ENCODE measurements at regions not wholly inside any gene's neighbourhood (a gene's known extent, or its start where the extent isn't known, plus 50 kb on each side); places are given as distances from the start of the nearest gene placed in this dataset.

DNA sequence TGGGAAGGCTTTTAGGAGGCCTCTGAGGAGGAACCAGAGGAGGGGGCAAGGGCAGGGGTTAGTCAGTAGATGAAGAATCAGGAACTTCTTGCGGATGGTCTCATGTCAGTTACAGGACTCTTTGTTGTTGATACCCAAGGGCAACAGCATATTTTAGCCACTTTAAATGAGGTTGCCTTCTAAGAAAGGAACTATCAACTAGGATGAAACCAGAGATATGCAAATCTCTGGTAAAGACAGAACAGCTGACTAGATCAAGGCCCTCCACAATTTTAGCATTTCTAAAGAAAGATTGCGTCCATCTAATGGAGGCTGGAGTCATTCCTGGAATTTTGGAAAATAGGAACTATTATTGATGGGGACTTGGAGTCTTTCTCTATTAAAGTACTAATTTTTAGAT, 57.7 kb upstream of the KLF4 start:
- H4K20me1 ChIP-seq (ENCODE audit: insufficient read depth, low read length) = no peaks in the 10 kb centered on the region
- no peaks in the 10 kb centered on the region for H3K27me3 ChIP-seq (ENCODE audit: control insufficient read depth in 2 of 2, insufficient read depth in 2 of 2, low read length in 2 of 2)
- peaks cover 0 to 4% (median 0%) of the 10 kb centered on the region in 3 donors for H3K27me3 Mint-ChIP-seq (ENCODE audit: low read depth in 3 of 3)
- intact Hi-C loops (cut with micrococcal nuclease) = loop anchor here (5.0 to 10.0 kb wide), 3 partner anchors 55 to 87 kb away; no protein-coding TSS in a partner anchor
- no peaks in the 10 kb centered on the region for H3K36me3 ChIP-seq (replicated peaks in 1 of 2; ENCODE audit: control insufficient read depth in 1 of 2, insufficient read depth in 2 of 2, low read length in 2 of 2)
- peaks cover 0 to 5% of the 10 kb centered on the region in 2 donors for H3K36me3 Mint-ChIP-seq
- H3K4me1 ChIP-seq (ENCODE audit: control insufficient read depth in 1 of 2, insufficient read depth in 2 of 2, low read length in 2 of 2) = peaks cover 24 to 28% of the 10 kb centered on the region in 2 donors
- peak overlapping the region; percentile 85 to 96 for H3K27ac ChIP-seq (ENCODE audit: low read depth in 1 of 2, low read length in 2 of 2)
- no peak overlapping the region for H3K4me3 ChIP-seq (replicated peaks in 1 of 3; ENCODE audit: low read depth in 2 of 3, low read length in 3 of 3)
- no peak overlapping the region for H3K4me2 ChIP-seq (replicated peaks; ENCODE audit: extremely low read depth, low read length, poor library complexity, severe bottlenecking)
- H3K9ac ChIP-seq (ENCODE audit: insufficient read depth, low read length, poor library complexity, severe bottlenecking) = no peak overlapping the region
- H3K79me2 ChIP-seq (ENCODE audit: insufficient read depth, low read length) = no peaks in the 10 kb centered on the region
- TF ChIP-seq, protein P1, sequence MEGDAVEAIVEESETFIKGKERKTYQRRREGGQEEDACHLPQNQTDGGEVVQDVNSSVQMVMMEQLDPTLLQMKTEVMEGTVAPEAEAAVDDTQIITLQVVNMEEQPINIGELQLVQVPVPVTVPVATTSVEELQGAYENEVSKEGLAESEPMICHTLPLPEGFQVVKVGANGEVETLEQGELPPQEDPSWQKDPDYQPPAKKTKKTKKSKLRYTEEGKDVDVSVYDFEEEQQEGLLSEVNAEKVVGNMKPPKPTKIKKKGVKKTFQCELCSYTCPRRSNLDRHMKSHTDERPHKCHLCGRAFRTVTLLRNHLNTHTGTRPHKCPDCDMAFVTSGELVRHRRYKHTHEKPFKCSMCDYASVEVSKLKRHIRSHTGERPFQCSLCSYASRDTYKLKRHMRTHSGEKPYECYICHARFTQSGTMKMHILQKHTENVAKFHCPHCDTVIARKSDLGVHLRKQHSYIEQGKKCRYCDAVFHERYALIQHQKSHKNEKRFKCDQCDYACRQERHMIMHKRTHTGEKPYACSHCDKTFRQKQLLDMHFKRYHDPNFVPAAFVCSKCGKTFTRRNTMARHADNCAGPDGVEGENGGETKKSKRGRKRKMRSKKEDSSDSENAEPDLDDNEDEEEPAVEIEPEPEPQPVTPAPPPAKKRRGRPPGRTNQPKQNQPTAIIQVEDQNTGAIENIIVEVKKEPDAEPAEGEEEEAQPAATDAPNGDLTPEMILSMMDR (IDR thresholded peaks at IDR 0.05) = no peak
- peaks cover 27% of the 10 kb centered on the region for H3K4me1 Mint-ChIP-seq
- H3K4me3 Mint-ChIP-seq = peak overlapping the region in 1 of 2 donors; percentile 52
- peak overlapping the region; percentile 48 for H2AFZ ChIP-seq (ENCODE audit: insufficient read depth, low read depth, low read length, poor library complexity, severe bottlenecking)
- DNase-seq = peak; percentile 23 to 43 (median 33)
- H3K9me3 Mint-ChIP-seq = peaks cover 0 to 2% (median 0%) of the 10 kb centered on the region in 7 donors
- H3K27ac Mint-ChIP-seq = peak overlapping the region; percentile 96 to 99 (median 96)
- WGBS (ENCODE audit: insufficient coverage) = 80% methylated on average over 1 of the region's 2 CpGs
- no peaks in the 10 kb centered on the region for H3K9me3 ChIP-seq (replicated peaks in 1 of 2; ENCODE audit: control insufficient read depth in 1 of 2, insufficient read depth in 1 of 2, low read length in 2 of 2)

DNA sequence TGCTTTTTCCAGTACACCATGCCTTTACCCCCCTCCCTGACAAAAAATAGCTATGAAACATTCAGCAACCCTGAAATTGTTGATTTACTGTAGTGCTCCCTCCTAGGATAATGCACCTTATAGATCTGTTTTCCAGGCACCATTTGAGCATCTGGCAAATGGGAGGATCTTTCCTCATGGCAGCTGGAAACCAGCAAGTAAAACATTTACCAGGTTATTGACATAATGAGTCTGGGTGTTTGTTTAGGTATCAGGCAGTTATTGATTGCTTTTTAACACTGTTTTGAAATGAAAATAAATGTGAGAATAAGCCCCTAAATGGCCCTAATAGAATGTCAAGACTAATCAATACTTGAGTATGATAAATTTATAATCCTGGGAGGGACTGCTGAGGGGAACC, 57.3 kb upstream of the KLF4 start:
- Histone ChIP-seq H3K4me3 (replicated peaks in 1 of 3; ENCODE audit: low read depth in 2 of 3, low read length in 3 of 3) (no peak overlapping the region), H3K9ac (ENCODE audit: insufficient read depth, low read length, poor library complexity, severe bottlenecking) (no peak overlapping the region), H4K20me1 (ENCODE audit: insufficient read depth, low read length) (no peaks in the 10 kb centered on the region), H2AFZ (ENCODE audit: insufficient read depth, low read depth, low read length, poor library complexity, severe bottlenecking) (no peak overlapping the region), H3K27me3 (ENCODE audit: control insufficient read depth in 2 of 2, insufficient read depth in 2 of 2, low read length in 2 of 2) (no peaks in the 10 kb centered on the region), H3K27ac (ENCODE audit: low read depth in 1 of 2, low read length in 2 of 2) (no peak overlapping the region), H3K4me1 (ENCODE audit: control insufficient read depth in 1 of 2, insufficient read depth in 2 of 2, low read length in 2 of 2) (peaks cover 24 to 28% of the 10 kb centered on the region in 2 donors), H3K9me3 (replicated peaks in 1 of 2; ENCODE audit: control insufficient read depth in 1 of 2, insufficient read depth in 1 of 2, low read length in 2 of 2) (no peaks in the 10 kb centered on the region), H3K79me2 (ENCODE audit: insufficient read depth, low read length) (no peaks in the 10 kb centered on the region), H3K36me3 (replicated peaks in 1 of 2; ENCODE audit: control insufficient read depth in 1 of 2, insufficient read depth in 2 of 2, low read length in 2 of 2) (no peaks in the 10 kb centered on the region), H3K4me2 (replicated peaks; ENCODE audit: extremely low read depth, low read length, poor library complexity, severe bottlenecking) (no peak overlapping the region)
- intact Hi-C loops (cut with micrococcal nuclease) = loop anchor here (5.0 to 10.0 kb wide), 3 partner anchors 55 to 88 kb away; no protein-coding TSS in a partner anchor
- Mint-ChIP-seq H3K27me3 (ENCODE audit: low read depth in 3 of 3) (peaks cover 0 to 4% (median 0%) of the 10 kb centered on the region in 3 donors), H3K4me3 (no peak overlapping the region), H3K9me3 (peaks cover 0 to 2% (median 0%) of the 10 kb centered on the region in 7 donors), H3K36me3 (peaks cover 0 to 5% of the 10 kb centered on the region in 2 donors), H3K4me1 (peaks cover 27% of the 10 kb centered on the region), H3K27ac (peak overlapping the region in 5 of 7 donors; percentile 40 to 99 (median 96))
- TF ChIP-seq, protein P1 (IDR thresholded peaks at IDR 0.05) = no peak
- no peak for DNase-seq

Measured in CD14-positive monocyte (primary cell).